Stimulated activated naive CD8-positive, alpha-beta T cell treated with anti-CD3 and anti-CD28 coated beads, Interleukin-15, amount 100 ng/mL, for 72 hours (primary cell): ENCODE measurements at regions not wholly inside any gene's neighbourhood (a gene's known extent, or its start where the extent isn't known, plus 50 kb on each side); places are given as distances from the start of the nearest gene placed in this dataset.
A peak's percentile ranks its signal among the peaks of the same experiment; 100 is the strongest.

Experiments used
- ATAC-seq: fragments of 150-1000 bp; cut with Tn5 transposase; 2 replicates; pipeline ENCODE4 v1.10.0; 2021; ENCODE audit warnings: mild to moderate bottlenecking, moderate library complexity
- DNase-seq, 2 donors: peaks; one replicate each; pipeline ENCODE4 v3.0.0; 2021 to 2022
- H3K27ac Mint-ChIP-seq, 2 donors: one replicate each; pipeline ENCODE4 v1.8.0; 2022; ENCODE audit warnings: mild to moderate bottlenecking in 2 of 2, mixed read lengths in 2 of 2, moderate library complexity in 2 of 2
- H3K27me3 Mint-ChIP-seq: one replicate; pipeline ENCODE4 v1.8.0; 2022; ENCODE audit warnings: mixed read lengths
- H3K4me1 Mint-ChIP-seq: one replicate; pipeline ENCODE4 v1.8.0; 2022; ENCODE audit warnings: mild to moderate bottlenecking, mixed read lengths
- H3K4me3 Mint-ChIP-seq, 2 donors: one replicate each; pipeline ENCODE4 v1.8.0; 2022; ENCODE audit warnings: mild to moderate bottlenecking in 2 of 2, mixed read lengths in 2 of 2, moderate library complexity in 1 of 2
- H3K9me3 Mint-ChIP-seq, 2 donors: one replicate each; pipeline ENCODE4 v1.8.0; 2022; ENCODE audit warnings: mixed read lengths in 2 of 2

GRCh38 chr7:155980841-155981240 lies 168.6 kb upstream of the SHH start:
- Mint-ChIP-seq H3K27ac (no peak overlapping the region), H3K4me1 (no peaks in the 10 kb centered on the region), H3K9me3 (no peaks in the 10 kb centered on the region), H3K27me3 (peaks cover 36% of the 10 kb centered on the region), H3K4me3 (no peak overlapping the region)
- ATAC-seq (no peak), DNase-seq (no peak)

- Mint-ChIP-seq H3K4me1 (peaks cover 7% of the 10 kb centered on the region), H3K27ac (no peak overlapping the region), H3K27me3 (peaks cover 42% of the 10 kb centered on the region), H3K9me3 (no peaks in the 10 kb centered on the region), H3K4me3 (no peak overlapping the region)
- ATAC-seq: no peak
- no peak for DNase-seq
Measured at GRCh38 chr7:155979994-155980393, 167.7 kb upstream of the SHH start.

- DNase-seq (no peak), ATAC-seq (no peak)
- peaks cover 7% of the 10 kb centered on the region for H3K4me1 Mint-ChIP-seq
- H3K9me3 Mint-ChIP-seq: no peaks in the 10 kb centered on the region
- no peak overlapping the region for H3K4me3 Mint-ChIP-seq
- H3K27me3 Mint-ChIP-seq: peaks cover 41% of the 10 kb centered on the region
- no peak overlapping the region for H3K27ac Mint-ChIP-seq
Measured at GRCh38 chr7:155979566-155979965, 167.3 kb upstream of the SHH start.

DNA sequence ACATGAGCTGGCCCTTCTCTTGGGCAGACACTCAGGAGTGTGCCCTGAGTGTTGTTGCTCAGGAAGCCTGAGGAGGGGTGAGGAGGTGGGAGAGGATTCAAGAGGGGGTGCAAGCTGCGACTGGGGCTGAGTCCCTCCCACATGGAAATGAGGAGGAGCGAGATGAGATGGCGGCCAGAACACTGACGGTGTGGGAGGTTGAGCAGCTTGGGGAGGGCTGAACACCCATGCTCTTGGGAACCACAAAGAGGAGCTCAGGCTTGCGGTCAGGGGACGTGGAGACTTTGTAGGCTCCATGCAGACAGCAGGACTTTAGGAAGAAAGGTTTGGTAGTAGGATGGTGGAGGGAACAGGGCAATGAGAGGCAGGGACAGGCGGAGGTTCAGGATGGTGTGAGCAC lies 163.2 kb upstream of the SHH start:
- peaks cover 12% of the 10 kb centered on the region for H3K4me1 Mint-ChIP-seq
- H3K4me3 Mint-ChIP-seq: no peak overlapping the region
- DNase-seq (no peak), ATAC-seq (no peak)
- H3K27me3 Mint-ChIP-seq: peaks cover 47% of the 10 kb centered on the region
- no peaks in the 10 kb centered on the region for H3K9me3 Mint-ChIP-seq
- no peak overlapping the region for H3K27ac Mint-ChIP-seq

- no peak for ATAC-seq
- no peak for DNase-seq
- Mint-ChIP-seq H3K4me3 (no peak overlapping the region), H3K4me1 (peaks cover 14% of the 10 kb centered on the region), H3K9me3 (no peaks in the 10 kb centered on the region), H3K27me3 (peaks cover 37% of the 10 kb centered on the region), H3K27ac (peak overlapping the region in 1 of 2 donors; percentile 16)
Measured at GRCh38 chr7:155974186-155974897, 162.1 kb upstream of the SHH start.

GRCh38 chr7:155973451-155973997 lies 161.3 kb upstream of the SHH start:
- ATAC-seq (no peak), DNase-seq (no peak)
- Mint-ChIP-seq H3K27me3 (peaks cover 31% of the 10 kb centered on the region), H3K4me1 (peaks cover 14% of the 10 kb centered on the region), H3K27ac (no peak overlapping the region), H3K9me3 (no peaks in the 10 kb centered on the region), H3K4me3 (no peak overlapping the region)

DNA sequence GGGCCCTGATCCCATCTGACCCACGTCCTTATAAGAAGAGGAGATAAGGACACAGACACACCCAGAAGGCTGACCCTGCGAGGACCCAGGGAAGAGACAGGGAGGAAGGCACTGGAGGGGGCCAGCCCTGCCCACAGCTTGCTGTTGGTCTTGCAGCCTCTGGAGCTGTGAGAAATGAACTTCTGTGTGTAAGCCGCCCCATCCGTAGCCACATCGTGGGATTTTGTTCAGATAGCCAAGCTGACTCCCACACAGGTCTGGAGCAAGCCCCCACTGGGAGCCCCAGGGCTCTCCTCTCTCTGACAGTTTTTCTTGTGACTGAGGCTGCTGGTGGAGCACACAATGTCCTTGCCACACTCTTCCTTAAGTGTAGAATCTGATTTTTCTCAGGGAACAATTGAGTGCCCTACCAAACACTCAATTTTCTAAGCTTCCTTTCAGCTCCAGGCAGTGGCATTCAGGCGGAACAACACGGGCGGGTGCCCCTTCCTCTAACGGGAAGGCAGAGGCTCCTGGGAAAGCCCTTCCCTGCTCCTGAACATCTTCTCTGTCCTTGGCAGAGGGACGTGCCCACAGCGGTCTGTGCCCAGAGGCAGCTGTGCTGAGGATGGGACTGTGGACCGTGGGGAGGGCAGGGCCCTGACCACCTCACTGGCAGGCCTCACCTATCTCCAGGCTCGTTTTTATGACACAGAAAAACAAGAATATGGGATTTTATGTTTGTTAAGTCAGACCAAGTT lies 160.6 kb upstream of the SHH start:
- Mint-ChIP-seq H3K4me3 (no peak overlapping the region), H3K9me3 (no peaks in the 10 kb centered on the region), H3K4me1 (peaks cover 14% of the 10 kb centered on the region), H3K27me3 (peaks cover 26% of the 10 kb centered on the region), H3K27ac (no peak overlapping the region)
- DNase-seq (no peak), ATAC-seq (no peak)

DNA sequence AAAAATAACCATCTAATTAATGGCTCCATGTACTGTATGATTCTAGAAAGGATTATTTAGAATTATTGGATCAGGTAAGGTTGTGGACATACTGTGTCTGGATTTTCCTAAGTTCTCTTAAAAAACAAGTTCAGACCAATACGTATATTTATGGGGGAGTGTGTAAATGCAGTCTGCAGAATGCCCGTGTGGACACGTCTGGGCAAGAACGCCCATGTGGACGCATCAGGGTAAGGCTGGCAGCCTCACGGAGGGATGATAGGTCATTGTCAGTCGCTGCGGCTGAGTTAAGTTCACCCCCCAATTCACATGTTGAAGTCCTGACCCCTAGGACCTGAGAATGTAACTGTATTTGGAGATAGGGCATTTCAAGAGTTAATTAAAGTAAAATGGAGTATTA lies 160.0 kb upstream of the SHH start:
- Mint-ChIP-seq H3K4me3 (no peak overlapping the region), H3K9me3 (no peaks in the 10 kb centered on the region), H3K27ac (no peak overlapping the region), H3K27me3 (peaks cover 26% of the 10 kb centered on the region), H3K4me1 (peaks cover 14% of the 10 kb centered on the region)
- DNase-seq: no peak
- no peak for ATAC-seq

GRCh38 chr7:155971180-155971770 lies 159.0 kb upstream of the SHH start:
- ATAC-seq: no peak
- peaks cover 26% of the 10 kb centered on the region for H3K27me3 Mint-ChIP-seq
- no peaks in the 10 kb centered on the region for H3K9me3 Mint-ChIP-seq
- H3K4me3 Mint-ChIP-seq: no peak overlapping the region
- H3K4me1 Mint-ChIP-seq: peaks cover 14% of the 10 kb centered on the region
- DNase-seq: no peak
- H3K27ac Mint-ChIP-seq: no peak overlapping the region

- Mint-ChIP-seq H3K9me3 (no peaks in the 10 kb centered on the region), H3K27me3 (peaks cover 13% of the 10 kb centered on the region), H3K27ac (no peak overlapping the region), H3K4me1 (peaks cover 22% of the 10 kb centered on the region), H3K4me3 (no peak overlapping the region)
- DNase-seq (no peak), ATAC-seq (no peak)
Measured at GRCh38 chr7:155969192-155969929, 157.1 kb upstream of the SHH start.

GRCh38 chr7:155965010-155965409 lies 152.7 kb upstream of the SHH start:
- Mint-ChIP-seq H3K27ac (no peak overlapping the region), H3K4me1 (peaks cover 47% of the 10 kb centered on the region), H3K9me3 (no peaks in the 10 kb centered on the region), H3K4me3 (peak overlapping the region in 1 of 2 donors; percentile 41), H3K27me3 (peaks cover 13% of the 10 kb centered on the region)
- DNase-seq: peak; percentile 29 to 46
- peak; percentile 83 for ATAC-seq

GRCh38 chr7:155964543-155964942 lies 152.3 kb upstream of the SHH start:
- DNase-seq: no peak
- Mint-ChIP-seq H3K9me3 (no peaks in the 10 kb centered on the region), H3K4me3 (no peak overlapping the region), H3K27ac (no peak overlapping the region), H3K27me3 (peaks cover 13% of the 10 kb centered on the region), H3K4me1 (peaks cover 47% of the 10 kb centered on the region)
- ATAC-seq: no peak

GRCh38 chr7:155963771-155964195 lies 151.5 kb upstream of the SHH start:
- ATAC-seq (no peak), DNase-seq (no peak)
- peaks cover 47% of the 10 kb centered on the region for H3K4me1 Mint-ChIP-seq
- no peak overlapping the region for H3K4me3 Mint-ChIP-seq
- no peaks in the 10 kb centered on the region for H3K9me3 Mint-ChIP-seq
- H3K27ac Mint-ChIP-seq: no peak overlapping the region
- peaks cover 13% of the 10 kb centered on the region for H3K27me3 Mint-ChIP-seq

DNA sequence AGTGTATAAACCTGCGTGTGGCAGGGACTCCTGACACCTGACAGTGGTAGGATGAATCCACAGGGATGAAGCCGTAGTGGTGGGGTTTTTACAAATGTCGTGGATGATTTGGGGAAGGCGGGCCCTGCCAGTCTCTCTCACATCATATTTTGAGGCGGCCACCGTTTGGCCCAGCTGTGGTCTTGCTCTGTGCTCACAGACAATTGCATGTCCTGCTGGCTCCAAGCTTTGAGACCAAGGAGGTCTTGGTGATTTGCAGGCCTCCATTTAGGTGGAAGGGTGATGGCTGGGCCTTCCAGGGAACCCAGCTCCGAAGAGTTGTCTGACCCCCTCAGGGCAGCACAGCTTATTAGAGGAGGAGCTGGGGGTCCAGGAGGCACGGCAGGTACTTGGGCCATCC lies 151.1 kb upstream of the SHH start:
- Mint-ChIP-seq H3K4me3 (no peak overlapping the region), H3K4me1 (peaks cover 47% of the 10 kb centered on the region), H3K27ac (no peak overlapping the region), H3K9me3 (no peaks in the 10 kb centered on the region), H3K27me3 (peaks cover 13% of the 10 kb centered on the region)
- no peak for ATAC-seq
- DNase-seq: no peak

DNA sequence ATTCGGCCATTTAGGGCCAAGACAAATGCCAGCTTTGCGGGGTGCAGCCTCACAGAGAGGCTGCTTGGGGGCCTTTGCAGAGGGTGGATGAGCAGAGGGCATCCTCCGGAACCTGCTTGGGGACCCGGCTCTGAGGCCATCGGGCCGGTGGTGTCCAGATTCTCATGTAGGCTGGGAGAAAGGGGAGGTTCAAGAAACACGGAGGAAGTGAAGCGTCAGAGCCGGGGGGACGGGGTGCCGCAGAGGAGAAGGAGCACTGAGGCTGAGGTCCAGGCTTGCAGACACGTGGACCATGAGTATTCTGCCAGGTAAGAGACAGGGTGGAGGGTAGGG lies 150.7 kb upstream of the SHH start:
- H3K27ac Mint-ChIP-seq: no peak overlapping the region
- peaks cover 13% of the 10 kb centered on the region for H3K27me3 Mint-ChIP-seq
- no peak for DNase-seq
- no peak for ATAC-seq
- peaks cover 47% of the 10 kb centered on the region for H3K4me1 Mint-ChIP-seq
- H3K9me3 Mint-ChIP-seq: no peaks in the 10 kb centered on the region
- H3K4me3 Mint-ChIP-seq: no peak overlapping the region
